HepG2 (cell line): ENCODE measurements at regions not wholly inside any gene's neighbourhood (a gene's known extent, or its start where the extent isn't known, plus 50 kb on each side); places are given as distances from the start of the nearest gene placed in this dataset.

Experiments
- ATAC-seq: fragments of 200-7000 bp; cut with Tn5 transposase; 3 replicates; pipeline ENCODE4 v1.9.1; 2020; ENCODE audit warnings: mild to moderate bottlenecking, moderate library complexity
- BruUV-seq: library from RNA; stranded (reverse); fragments of 400-500 nt; replicated peaks from 2 replicates; lab custom pipeline; 2021; lab: Mats Ljungman, UMichigan
- CTCF ChIA-PET: fragments of 300-600 bp; formaldehyde crosslinking; extraction: SDS; loops from one replicate; lab custom pipeline; 2021; ENCODE audit warnings: low total read pairs, inconsistent platforms, low intra/inter-chr PET ratio; lab: Yijun Ruan, JAX
- POLR2A ChIA-PET: fragments of 350-600 bp; sonication (Branson Sonifier 250); formaldehyde crosslinking; loops from one replicate; lab custom pipeline; 2020; ENCODE audit warnings: antibody characterized with exemption, inconsistent platforms; lab: Yijun Ruan, JAX
- DNase-seq: peaks from one replicate; pipeline ENCODE4 v3.0.0-alpha.2; 2015; ENCODE audit warnings: low spot score
- FAIRE-seq: peaks from 3 replicates; lab custom pipeline; 2011; peaks lifted over from hg19 to GRCh38; lab: Jason Lieb, UNC
- H2AFZ ChIP-seq: one replicate; pipeline ENCODE4 v1.6.1; 2011; ENCODE audit warnings: low read length, inconsistent platforms
- H3K27ac ChIP-seq: fragments of 300-600 bp; 3 replicates; pipeline ENCODE4 v1.8.0; 2011; ENCODE audit warnings: mixed run types, mild to moderate bottlenecking, mixed read lengths, low read length, inconsistent platforms; ENCODE audit not compliant: insufficient read depth; ENCODE audit errors: extremely low read length
- H3K27me3 ChIP-seq, 2 experiments: fragments of 200-600 bp in 1 of 2; 2 replicates in 1 of 2; 3 replicates in 1 of 2; pipeline versions ENCODE4 v1.6.0 to v1.8.0; 2011; ENCODE audit warnings: low read length in 2 of 2, mild to moderate bottlenecking in 2 of 2, moderate library complexity in 2 of 2, inconsistent platforms in 1 of 2; ENCODE audit not compliant: insufficient read depth in 2 of 2, control insufficient read depth in 1 of 2
- H3K36me3 ChIP-seq, 2 experiments: fragments of 200-600 bp in 1 of 2; replicated peaks in 1 of 2; 2 replicates in 1 of 2; 3 replicates in 1 of 2; pipeline versions ENCODE4 v1.5.1 to v1.8.0; 2011; ENCODE audit warnings: low read length in 2 of 2, inconsistent platforms in 1 of 2; ENCODE audit not compliant: insufficient read depth in 2 of 2, control insufficient read depth in 1 of 2
- H3K4me1 ChIP-seq: 2 replicates; pipeline ENCODE4 v1.5.1; 2012; ENCODE audit warnings: low read length, inconsistent platforms; ENCODE audit not compliant: insufficient read depth
- H3K4me2 ChIP-seq: 2 replicates; pipeline ENCODE4 v1.6.0; 2011; ENCODE audit warnings: low read depth, low read length, inconsistent platforms
- H3K4me3 ChIP-seq, 3 experiments: fragments of 200-600 bp in 1 of 3; sonication (generic), shearing (Covaris generic) in 1 of 3; replicated peaks in 1 of 3; 2 replicates each; pipeline ENCODE4 v1.5.1; 2011 to 2016; ENCODE audit warnings: low read length in 3 of 3, inconsistent platforms in 2 of 3, low read depth in 2 of 3, mild to moderate bottlenecking in 2 of 3, control low read depth in 1 of 3, mixed read lengths in 1 of 3; ENCODE audit not compliant: insufficient read depth in 1 of 3
- H3K79me2 ChIP-seq: one replicate; pipeline ENCODE4 v1.6.1; 2011; ENCODE audit warnings: low read length, inconsistent platforms; ENCODE audit not compliant: insufficient read depth
- H3K9ac ChIP-seq: 2 replicates; pipeline ENCODE4 v1.6.0; 2011; ENCODE audit warnings: mild to moderate bottlenecking, low read depth, low read length, inconsistent platforms; ENCODE audit not compliant: insufficient read depth
- H3K9me3 ChIP-seq: 2 replicates; pipeline ENCODE4 v1.5.1; 2012; ENCODE audit warnings: mild to moderate bottlenecking, low read length
- H4K20me1 ChIP-seq: 2 replicates; pipeline ENCODE4 v1.6.0; 2011; ENCODE audit warnings: inconsistent platforms, mild to moderate bottlenecking, low read length, moderate library complexity; ENCODE audit not compliant: insufficient read depth
- HNF4G ChIP-seq, 2 experiments: sonication (generic) in 1 of 2; formaldehyde crosslinking in 1 of 2; IDR thresholded peaks; 2 replicates each; pipeline versions ENCODE4 v1.4.0 to v1.6.1; 2011 to 2020; ENCODE audit warnings: borderline replicate concordance in 2 of 2, low read depth in 2 of 2, mild to moderate bottlenecking in 2 of 2, low read length in 1 of 2, missing genetic modification reagents in 1 of 2, moderate library complexity in 1 of 2
- SAP130 ChIP-seq: IDR thresholded peaks from 2 replicates; pipeline ENCODE4 v1.6.1; 2016; ENCODE audit warnings: low read depth
- SNAI1 ChIP-seq: sonication (generic); formaldehyde crosslinking; IDR thresholded peaks from 2 replicates; pipeline ENCODE4 v1.5.0; 2020; ENCODE audit warnings: mild to moderate bottlenecking, missing genetic modification reagents, borderline replicate concordance
- YY1 ChIP-seq: IDR thresholded peaks from 2 replicates; pipeline ENCODE4 v1.6.1; 2011; ENCODE audit warnings: low read length, low read depth, moderate library complexity, mild to moderate bottlenecking; ENCODE audit not compliant: insufficient read depth, insufficient replicate concordance
- ZBTB37 ChIP-seq: sonication (generic); formaldehyde crosslinking; IDR thresholded peaks from 2 replicates; pipeline ENCODE4 v1.4.0; 2020; ENCODE audit warnings: mild to moderate bottlenecking, missing genetic modification reagents
- ZNF335 ChIP-seq: sonication (generic); formaldehyde crosslinking; IDR thresholded peaks from 2 replicates; pipeline ENCODE4 v1.4.0; 2020; ENCODE audit warnings: missing genetic modification reagents
- ZNF354B ChIP-seq: sonication (generic); formaldehyde crosslinking; IDR thresholded peaks from 2 replicates; pipeline ENCODE4 v1.8.0; 2022; ENCODE audit warnings: mild to moderate bottlenecking, missing genetic modification reagents
- ZNF414 ChIP-seq: sonication (generic); formaldehyde crosslinking; IDR thresholded peaks from 2 replicates; pipeline ENCODE4 v1.5.0; 2020; ENCODE audit warnings: missing genetic modification reagents
- ZNF589 ChIP-seq: sonication (generic); formaldehyde crosslinking; conservative IDR thresholded peaks from 2 replicates; pipeline ENCODE4 v1.8.0; 2022; ENCODE audit warnings: mild to moderate bottlenecking, moderate library complexity, missing genetic modification reagents
- WGBS: methylation state at CpG from one replicate; pipeline ENCODE4 v1.1.6; 2017; ENCODE audit warnings: low lambda C conversion rate; 5-methylcytosine and 5-hydroxymethylcytosine counted together
- in situ Hi-C: cut with HindIII; loops from 2 replicates; pipeline ENCODE4 v1.10.0; 2017; ENCODE audit warnings: low pct_unique_long_range_greater_than_20kb; ENCODE audit not compliant: extremely low pct_ligation_motif_present
- intact Hi-C: fragments of 100-400 bp; cut with micrococcal nuclease; formaldehyde crosslinking; loops from one replicate; pipeline ENCODE4 v1.10.0; 2022; ENCODE audit not compliant: unreplicated experiment

GRCh38 chr11:69395287-69395686 lies 86.2 kb upstream of the LINC01488 start:
- in situ Hi-C loops = no loop called here

More at GRCh38 chr11:69395287-69395686, 86.2 kb upstream of the LINC01488 start:
- intact Hi-C loops = no loop called here
- no peaks in the 10 kb centered on the region for H3K79me2 ChIP-seq
- 0 out of 2 replicates have a peak, but pooled peaks cover 8% of the 10 kb centered on the region for H3K4me1 ChIP-seq
- ChIA-PET POLR2A (no interaction called here), CTCF (no interaction called here)
- WGBS = 41% methylated on average over 7 of the region's 8 CpGs
- BruUV-seq = no TSS peak
- ATAC-seq (no peak), DNase-seq (no peak)
- TF ChIP-seq HNF4G (IDR thresholded peaks at IDR 0.05; ENCODE audit: borderline replicate concordance, low read depth, low read length) (no peak), HNF4G (CRISPR knock-in tag; IDR thresholded peaks at IDR 0.05; ENCODE audit: borderline replicate concordance, low read depth) (no peak), SNAI1 (CRISPR knock-in tag) (no peak), ZBTB37 (no peak), ZNF335 (no peak), ZNF414 (CRISPR knock-in tag) (no peak), SAP130 (no peak), ZNF354B (no peak), YY1 (no peak), ZNF589 (CRISPR knock-in tag) (no peak)
- TF ChIP-seq, all 625 proteins: peak for 0
- FAIRE-seq = no peak
- no peak overlapping the region for H3K27ac ChIP-seq
- no peak overlapping the region for H2AFZ ChIP-seq
- H3K9me3 ChIP-seq = no peaks in the 10 kb centered on the region
- H3K27me3 ChIP-seq = peaks cover 9 to 48% of the 10 kb centered on the region in 2 experiments; a peak in 4 of 5 replicates
- H3K4me2 ChIP-seq = no peak overlapping the region
- H3K4me3 ChIP-seq = no peak overlapping the region
- no peak overlapping the region for H3K9ac ChIP-seq
- H3K36me3 ChIP-seq = no peaks in the 10 kb centered on the region
- no peaks in the 10 kb centered on the region for H4K20me1 ChIP-seq
